ENCODE measurements at regions not wholly inside any gene's neighbourhood (a gene's known extent, or its start where the extent isn't known, plus 50 kb on each side); places are given as distances from the start of the nearest gene placed in this dataset.

DNA sequence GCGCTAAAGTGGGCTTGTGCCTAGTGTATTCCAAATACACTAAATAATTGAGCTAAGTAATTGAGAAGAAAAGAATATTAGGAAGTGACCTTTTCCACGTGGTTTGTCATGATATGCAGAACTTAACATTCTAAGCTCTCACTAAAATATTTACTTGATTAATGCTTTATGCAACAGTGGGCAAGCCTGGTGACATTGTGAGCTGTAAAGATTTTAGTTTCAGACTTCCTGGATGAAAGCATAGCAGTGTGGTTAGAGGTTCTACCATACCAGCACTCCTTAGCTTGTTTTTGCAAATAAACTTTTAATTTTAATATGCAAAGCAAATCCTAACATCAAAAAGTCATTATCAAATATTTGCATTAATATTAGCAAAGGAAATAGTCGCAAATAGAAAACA lies 1065.1 kb upstream of the SPRY2 start:
- H3K27me3 ChIP-seq (ENCODE audit: control insufficient read depth, insufficient read depth, low read length), result no peaks in the 10 kb centered on the region
- H3K27ac ChIP-seq (ENCODE audit: low read length), result no peak overlapping the region
- whole genome bisulfite sequencing (ENCODE audit: insufficient coverage, insufficient read length), result 100% methylated on average over 1 of the region's 3 CpGs
- H3K4me3 ChIP-seq (ENCODE audit: low read length), result no peak overlapping the region
- H3K4me1 ChIP-seq (ENCODE audit: control insufficient read depth, insufficient read depth, low read length), result no peaks in the 10 kb centered on the region
- H3K36me3 ChIP-seq (ENCODE audit: control insufficient read depth, insufficient read depth, low read length), result no peaks in the 10 kb centered on the region
- no peaks in the 10 kb centered on the region for H3K9me3 ChIP-seq (ENCODE audit: control insufficient read depth, insufficient read depth, low read length)
- DNase-seq (ENCODE audit: low read depth, low spot score), result no peak

DNA sequence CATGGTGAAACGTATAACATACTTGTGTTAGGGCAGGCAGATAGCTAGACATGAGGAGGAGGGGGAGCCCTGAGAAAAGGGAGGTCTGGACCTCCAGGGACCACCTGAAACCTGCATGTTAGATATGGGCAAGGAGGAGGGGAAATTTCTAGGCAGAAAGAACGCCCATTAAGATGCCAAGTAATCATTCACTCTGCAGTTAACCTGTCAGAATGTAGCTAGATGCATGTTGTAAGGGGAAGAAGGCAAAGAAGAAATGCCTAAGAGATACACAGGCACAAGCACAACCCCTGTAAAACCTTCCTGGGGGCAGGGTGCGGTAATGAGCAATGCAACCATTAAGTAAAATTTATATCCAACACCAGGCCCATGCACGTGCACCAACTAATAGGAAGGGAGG lies 1055.3 kb upstream of the SPRY2 start:
- DNase-seq (ENCODE audit: low read depth, low spot score), result no peak
- Histone ChIP-seq H3K9me3 (ENCODE audit: control insufficient read depth, insufficient read depth, low read length) (no peaks in the 10 kb centered on the region), H3K36me3 (ENCODE audit: control insufficient read depth, insufficient read depth, low read length) (no peaks in the 10 kb centered on the region), H3K4me1 (ENCODE audit: control insufficient read depth, insufficient read depth, low read length) (peaks cover 4% of the 10 kb centered on the region; the same call in 1 of the 2 replicates), H3K27me3 (ENCODE audit: control insufficient read depth, insufficient read depth, low read length) (no peaks in the 10 kb centered on the region), H3K4me3 (ENCODE audit: low read length) (no peak overlapping the region), H3K27ac (ENCODE audit: low read length) (no peak overlapping the region)
- no CpG with 5 or more reads among the region's 4 CpGs for WGBS (ENCODE audit: insufficient coverage, insufficient read length)

DNA sequence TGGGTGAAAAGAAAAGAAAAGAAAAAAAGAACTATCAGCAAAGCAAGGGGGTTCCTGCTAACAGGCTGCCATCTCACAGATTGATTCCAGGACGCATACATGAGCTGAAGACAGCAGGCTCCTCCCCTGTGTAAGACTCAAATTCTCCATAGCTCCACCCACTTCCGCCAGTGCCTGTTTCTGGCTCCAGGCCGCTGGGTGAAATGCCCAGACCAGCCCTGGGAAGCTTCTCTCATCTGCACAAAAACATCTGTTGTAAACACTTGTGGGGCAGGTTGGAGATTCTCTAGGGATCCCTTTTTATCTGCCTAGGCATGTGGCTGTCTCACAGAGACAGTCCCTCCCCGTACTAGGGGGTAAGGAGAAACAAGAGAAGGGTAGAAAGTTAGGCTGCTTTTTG lies 1054.4 kb upstream of the SPRY2 start:
- peak; percentile 31 for DNase-seq (ENCODE audit: low read depth, low spot score)
- Histone ChIP-seq H3K4me1 (ENCODE audit: control insufficient read depth, insufficient read depth, low read length) (peaks cover 4% of the 10 kb centered on the region; the same call in 1 of the 2 replicates), H3K9me3 (ENCODE audit: control insufficient read depth, insufficient read depth, low read length) (no peaks in the 10 kb centered on the region), H3K27ac (ENCODE audit: low read length) (no peak overlapping the region), H3K4me3 (ENCODE audit: low read length) (no peak overlapping the region), H3K27me3 (ENCODE audit: control insufficient read depth, insufficient read depth, low read length) (no peaks in the 10 kb centered on the region), H3K36me3 (ENCODE audit: control insufficient read depth, insufficient read depth, low read length) (no peaks in the 10 kb centered on the region)
- WGBS (ENCODE audit: insufficient coverage, insufficient read length), result no CpG with 5 or more reads among the region's 4 CpGs

DNA sequence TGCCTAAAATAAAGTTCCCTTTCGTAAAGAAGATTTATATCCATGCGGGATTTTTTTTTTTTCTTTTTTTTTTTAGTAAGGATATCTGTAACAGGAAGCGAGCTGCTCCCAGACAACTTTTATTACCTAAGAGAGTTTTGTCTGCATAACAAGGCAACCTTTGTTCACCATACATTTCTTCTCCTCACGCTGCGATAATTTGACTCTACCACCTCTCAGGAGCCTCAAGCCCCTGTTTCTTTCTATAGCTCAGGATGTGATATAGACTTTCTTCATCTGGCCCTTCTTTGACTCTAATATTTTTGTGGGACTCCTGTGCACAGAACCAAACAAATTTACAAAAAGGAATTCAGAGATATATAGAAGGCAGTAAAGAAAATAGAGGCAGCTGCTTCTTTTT lies 1053.7 kb upstream of the SPRY2 start:
- H3K9me3 ChIP-seq (ENCODE audit: control insufficient read depth, insufficient read depth, low read length), result no peaks in the 10 kb centered on the region
- no peaks in the 10 kb centered on the region for H3K36me3 ChIP-seq (ENCODE audit: control insufficient read depth, insufficient read depth, low read length)
- no peak overlapping the region for H3K4me3 ChIP-seq (ENCODE audit: low read length)
- no peak overlapping the region for H3K27ac ChIP-seq (ENCODE audit: low read length)
- peaks cover 4% of the 10 kb centered on the region; the same call in 1 of the 2 replicates for H3K4me1 ChIP-seq (ENCODE audit: control insufficient read depth, insufficient read depth, low read length)
- no peak for DNase-seq (ENCODE audit: low read depth, low spot score)
- no CpG with 5 or more reads among the region's 5 CpGs for WGBS (ENCODE audit: insufficient coverage, insufficient read length)
- H3K27me3 ChIP-seq (ENCODE audit: control insufficient read depth, insufficient read depth, low read length), result no peaks in the 10 kb centered on the region

DNA sequence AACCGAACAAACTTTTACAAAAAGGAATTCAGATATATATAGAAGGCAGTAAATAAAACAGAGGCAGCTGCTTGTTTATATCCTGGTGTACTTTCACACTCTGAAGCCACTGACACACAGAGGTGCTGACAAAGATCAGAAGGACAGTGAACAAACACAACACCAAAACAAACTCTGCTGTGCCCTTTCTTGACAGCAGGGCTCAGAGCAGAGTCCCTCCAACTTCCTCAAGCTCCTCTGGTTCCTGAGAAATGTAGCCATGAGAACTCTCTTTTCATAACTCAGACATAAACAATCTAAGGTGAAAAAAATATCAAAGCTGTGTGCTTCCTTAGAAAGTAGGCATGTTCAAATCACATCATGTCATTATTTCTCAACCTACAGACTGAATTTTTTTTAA lies 1052.8 kb upstream of the SPRY2 start:
- Histone ChIP-seq H3K36me3 (ENCODE audit: control insufficient read depth, insufficient read depth, low read length) (no peaks in the 10 kb centered on the region), H3K4me3 (ENCODE audit: low read length) (no peak overlapping the region), H3K27ac (ENCODE audit: low read length) (no peak overlapping the region), H3K9me3 (ENCODE audit: control insufficient read depth, insufficient read depth, low read length) (no peaks in the 10 kb centered on the region), H3K4me1 (ENCODE audit: control insufficient read depth, insufficient read depth, low read length) (peaks cover 4% of the 10 kb centered on the region; the same call in 1 of the 2 replicates), H3K27me3 (ENCODE audit: control insufficient read depth, insufficient read depth, low read length) (no peaks in the 10 kb centered on the region)
- no CpG with 5 or more reads among the region's 1 CpG for WGBS (ENCODE audit: insufficient coverage, insufficient read length)
- no peak for DNase-seq (ENCODE audit: low read depth, low spot score)

DNA sequence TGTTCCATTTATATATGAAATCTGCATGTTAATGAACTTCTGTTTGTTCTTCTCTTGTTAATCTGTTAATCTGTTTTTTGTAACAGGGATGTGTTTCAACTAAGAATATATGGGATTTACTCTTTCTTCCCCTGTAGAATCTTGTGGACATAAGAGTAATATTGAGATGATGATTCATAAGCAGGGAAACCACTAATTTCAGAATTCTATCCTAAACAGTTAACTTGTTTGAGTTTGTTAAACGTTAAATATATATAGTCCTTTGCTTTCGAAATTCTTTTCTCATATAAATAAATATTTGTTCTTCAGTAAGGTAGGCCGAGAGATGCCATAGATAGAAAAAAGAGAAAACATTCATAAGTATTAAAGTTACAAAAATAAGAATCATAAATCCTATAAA lies 1052.2 kb upstream of the SPRY2 start:
- no peak overlapping the region for H3K27ac ChIP-seq (ENCODE audit: low read length)
- H3K4me1 ChIP-seq (ENCODE audit: control insufficient read depth, insufficient read depth, low read length), result peaks cover 4% of the 10 kb centered on the region; the same call in 1 of the 2 replicates
- H3K27me3 ChIP-seq (ENCODE audit: control insufficient read depth, insufficient read depth, low read length), result no peaks in the 10 kb centered on the region
- H3K9me3 ChIP-seq (ENCODE audit: control insufficient read depth, insufficient read depth, low read length), result no peaks in the 10 kb centered on the region
- DNase-seq (ENCODE audit: low read depth, low spot score), result no peak
- H3K36me3 ChIP-seq (ENCODE audit: control insufficient read depth, insufficient read depth, low read length), result no peaks in the 10 kb centered on the region
- H3K4me3 ChIP-seq (ENCODE audit: low read length), result no peak overlapping the region
- no CpG with 5 or more reads among the region's 3 CpGs for WGBS (ENCODE audit: insufficient coverage, insufficient read length)

DNA sequence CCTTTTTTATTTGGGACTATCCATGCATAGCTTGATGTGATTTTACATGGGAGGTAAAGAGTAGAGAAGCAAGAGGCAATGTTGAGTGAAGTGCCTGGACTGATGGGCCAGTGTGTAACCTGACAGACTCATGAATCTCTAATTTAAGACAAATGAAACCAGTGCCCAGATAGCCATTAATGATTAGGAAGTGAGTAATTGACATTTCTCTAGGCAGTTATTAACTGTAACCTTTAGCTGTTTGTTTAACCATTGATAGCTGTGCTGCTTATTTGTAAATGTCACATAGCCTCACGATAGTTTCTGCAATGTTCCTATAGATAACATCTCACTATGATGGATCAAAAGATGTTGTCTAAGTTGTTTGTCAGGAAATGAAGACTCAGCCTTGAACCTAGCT lies 1047.5 kb upstream of the SPRY2 start:
- DNase-seq (ENCODE audit: low read depth, low spot score), result no peak
- Histone ChIP-seq H3K4me1 (ENCODE audit: control insufficient read depth, insufficient read depth, low read length) (no peaks in the 10 kb centered on the region), H3K36me3 (ENCODE audit: control insufficient read depth, insufficient read depth, low read length) (no peaks in the 10 kb centered on the region), H3K27me3 (ENCODE audit: control insufficient read depth, insufficient read depth, low read length) (no peaks in the 10 kb centered on the region), H3K27ac (ENCODE audit: low read length) (no peak overlapping the region), H3K4me3 (ENCODE audit: low read length) (no peak overlapping the region), H3K9me3 (ENCODE audit: control insufficient read depth, insufficient read depth, low read length) (no peaks in the 10 kb centered on the region)
- no CpG with 5 or more reads among the region's 1 CpG for WGBS (ENCODE audit: insufficient coverage, insufficient read length)

DNA sequence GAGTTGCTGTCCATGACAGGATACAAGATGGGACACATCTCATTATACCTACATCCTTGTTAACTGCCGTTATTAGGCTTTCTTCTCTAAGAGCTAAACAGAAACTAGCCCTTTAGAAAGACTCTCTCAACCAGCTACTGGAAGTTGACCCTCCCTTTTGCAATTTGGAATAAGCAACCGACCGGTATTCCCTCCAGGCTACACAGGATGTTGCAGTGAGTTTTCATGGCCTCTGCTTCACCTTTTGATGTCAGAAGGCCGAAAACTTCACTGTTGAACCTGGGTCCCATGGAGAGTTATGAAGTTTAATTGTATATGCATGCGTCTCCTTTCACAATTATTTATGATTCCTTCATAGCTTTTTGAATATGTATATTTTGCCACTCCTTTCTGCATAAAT lies 1042.5 kb upstream of the SPRY2 start:
- H3K27ac ChIP-seq (ENCODE audit: low read length), result no peak overlapping the region
- no peaks in the 10 kb centered on the region for H3K36me3 ChIP-seq (ENCODE audit: control insufficient read depth, insufficient read depth, low read length)
- H3K4me3 ChIP-seq (ENCODE audit: low read length), result no peak overlapping the region
- DNase-seq (ENCODE audit: low read depth, low spot score), result no peak
- WGBS (ENCODE audit: insufficient coverage, insufficient read length), result no CpG with 5 or more reads among the region's 5 CpGs
- no peaks in the 10 kb centered on the region for H3K4me1 ChIP-seq (ENCODE audit: control insufficient read depth, insufficient read depth, low read length)
- no peaks in the 10 kb centered on the region for H3K9me3 ChIP-seq (ENCODE audit: control insufficient read depth, insufficient read depth, low read length)
- no peaks in the 10 kb centered on the region for H3K27me3 ChIP-seq (ENCODE audit: control insufficient read depth, insufficient read depth, low read length)

DNA sequence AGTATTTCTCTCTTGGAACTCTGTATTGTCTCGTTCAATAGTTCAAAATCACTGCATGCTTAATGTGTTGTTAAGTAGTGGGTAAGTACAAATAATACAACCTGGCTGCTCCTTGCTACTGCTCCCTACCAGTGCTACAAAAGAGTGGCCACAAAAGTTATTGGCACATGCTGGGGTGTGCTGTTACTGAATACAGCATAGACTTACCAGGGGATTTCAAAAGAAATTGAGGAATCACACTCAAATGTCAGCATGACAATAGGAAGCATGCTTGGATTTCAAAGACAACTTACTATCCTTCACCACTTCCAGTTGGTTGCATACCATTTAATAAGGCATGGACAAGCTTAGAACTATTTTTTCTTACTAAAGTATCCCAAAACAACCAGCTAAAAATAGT lies 1041.3 kb upstream of the SPRY2 start:
- Histone ChIP-seq H3K4me1 (ENCODE audit: control insufficient read depth, insufficient read depth, low read length) (no peaks in the 10 kb centered on the region), H3K27me3 (ENCODE audit: control insufficient read depth, insufficient read depth, low read length) (no peaks in the 10 kb centered on the region), H3K4me3 (ENCODE audit: low read length) (no peak overlapping the region), H3K9me3 (ENCODE audit: control insufficient read depth, insufficient read depth, low read length) (no peaks in the 10 kb centered on the region), H3K27ac (ENCODE audit: low read length) (no peak overlapping the region), H3K36me3 (ENCODE audit: control insufficient read depth, insufficient read depth, low read length) (no peaks in the 10 kb centered on the region)
- no peak for DNase-seq (ENCODE audit: low read depth, low spot score)
- WGBS (ENCODE audit: insufficient coverage, insufficient read length), result no CpG with 5 or more reads among the region's 1 CpG

DNA sequence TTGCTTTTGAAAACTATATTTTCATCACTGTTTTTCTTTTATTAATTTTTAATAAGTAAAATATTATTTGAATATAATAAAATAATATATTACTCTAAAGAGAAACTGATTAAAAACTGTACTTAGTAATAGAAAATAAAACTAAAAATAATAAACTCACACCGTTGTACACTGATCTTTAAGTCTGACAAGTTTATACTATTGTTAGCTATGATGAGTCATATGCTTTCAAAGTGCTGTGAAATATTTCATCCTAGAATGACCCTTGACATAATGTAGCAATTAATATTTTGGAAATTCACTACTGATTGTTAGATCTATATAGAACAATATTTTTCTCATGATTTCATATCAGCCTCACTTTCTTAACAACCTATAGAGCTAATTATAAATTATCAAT lies 1040.6 kb upstream of the SPRY2 start:
- Histone ChIP-seq H3K4me1 (ENCODE audit: control insufficient read depth, insufficient read depth, low read length) (no peaks in the 10 kb centered on the region), H3K27me3 (ENCODE audit: control insufficient read depth, insufficient read depth, low read length) (no peaks in the 10 kb centered on the region), H3K27ac (ENCODE audit: low read length) (no peak overlapping the region), H3K9me3 (ENCODE audit: control insufficient read depth, insufficient read depth, low read length) (no peaks in the 10 kb centered on the region), H3K4me3 (ENCODE audit: low read length) (no peak overlapping the region), H3K36me3 (ENCODE audit: control insufficient read depth, insufficient read depth, low read length) (no peaks in the 10 kb centered on the region)
- no peak for DNase-seq (ENCODE audit: low read depth, low spot score)
- WGBS (ENCODE audit: insufficient coverage, insufficient read length), result no CpG with 5 or more reads among the region's 1 CpG

DNA sequence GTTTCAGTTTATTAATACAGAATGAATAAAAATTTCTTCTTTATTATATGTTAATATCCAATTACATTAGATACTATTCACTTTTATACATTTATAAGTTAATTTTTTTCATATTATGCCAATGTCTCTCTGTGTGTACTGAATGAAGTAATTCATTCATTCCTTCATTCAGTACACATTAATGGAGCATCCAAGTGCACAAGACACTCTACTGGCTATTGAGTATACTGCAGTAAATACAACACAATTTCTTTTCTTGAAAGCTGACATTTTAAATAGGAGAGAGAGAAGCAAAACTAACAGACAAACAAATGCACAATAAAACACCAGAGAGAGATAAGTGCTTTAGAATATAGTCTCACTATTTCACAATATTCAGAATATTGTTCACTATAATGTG lies 1038.3 kb upstream of the SPRY2 start:
- DNase-seq (ENCODE audit: low read depth, low spot score), result no peak
- Histone ChIP-seq H3K4me3 (ENCODE audit: low read length) (no peak overlapping the region), H3K4me1 (ENCODE audit: control insufficient read depth, insufficient read depth, low read length) (no peaks in the 10 kb centered on the region)

More for the DNA sequence above, 1038.3 kb upstream of the SPRY2 start:
- Histone ChIP-seq H3K36me3 (ENCODE audit: control insufficient read depth, insufficient read depth, low read length) (no peaks in the 10 kb centered on the region), H3K9me3 (ENCODE audit: control insufficient read depth, insufficient read depth, low read length) (no peaks in the 10 kb centered on the region), H3K27ac (ENCODE audit: low read length) (no peak overlapping the region), H3K27me3 (ENCODE audit: control insufficient read depth, insufficient read depth, low read length) (no peaks in the 10 kb centered on the region)
